ENCODE measurements at regions not wholly inside any gene's neighbourhood (a gene's known extent, or its start where the extent isn't known, plus 50 kb on each side); places are given as distances from the start of the nearest gene placed in this dataset.

GRCh38 chr1:157237522-157237921 is 99.3 kb upstream of the ETV3 start:
- DNase-seq (no peak), ATAC-seq (ENCODE audit: low FRiP score in 2 of 2) (no peak)
- H3K4me3 ChIP-seq: no peak overlapping the region
- H3K27ac ChIP-seq: no peak overlapping the region
- peaks cover 0 to 16% (median 3%) of the 10 kb centered on the region in 4 donors for H3K4me1 ChIP-seq
- H3K36me3 ChIP-seq: no peaks in the 10 kb centered on the region
- H3K9me3 ChIP-seq: no peaks in the 10 kb centered on the region
- no peaks in the 10 kb centered on the region for H3K27me3 ChIP-seq
- WGBS, 2 donors: 84 to 85% methylated on average over 4 of the region's 4 CpGs
- no peak for TF ChIP-seq POLR2A (IDR thresholded peaks at IDR 0.05)
- TF ChIP-seq CTCF (IDR thresholded peaks at IDR 0.05): no peak
- no peak for TF ChIP-seq POLR2AphosphoS5 (IDR thresholded peaks at IDR 0.05)
- TF ChIP-seq EP300 (IDR thresholded peaks at IDR 0.05): no peak

DNA sequence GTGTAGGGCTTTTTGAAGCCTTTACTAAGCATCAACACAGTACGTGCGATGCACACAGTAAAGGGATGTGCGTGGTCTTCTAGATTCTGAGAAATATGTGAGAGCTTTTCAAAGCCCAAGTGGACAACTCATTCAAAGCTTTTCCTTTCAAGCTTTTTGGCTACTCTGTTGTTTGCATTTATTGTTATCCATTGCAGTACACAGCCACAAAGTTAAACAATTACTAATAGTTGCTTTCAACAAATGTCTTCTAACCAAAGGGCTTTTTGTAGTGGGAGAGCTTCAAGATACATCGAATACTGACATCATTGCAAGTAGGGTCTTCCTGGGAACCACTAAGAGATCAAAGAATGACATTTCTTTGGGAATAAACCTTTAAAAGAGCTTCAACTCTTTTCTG is 97.9 kb upstream of the ETV3 start:
- no peaks in the 10 kb centered on the region for H3K27me3 ChIP-seq
- H3K4me1 ChIP-seq: peaks cover 0 to 11% (median 3%) of the 10 kb centered on the region in 4 donors
- no peaks in the 10 kb centered on the region for H3K36me3 ChIP-seq
- no peaks in the 10 kb centered on the region for H3K9me3 ChIP-seq
- DNase-seq (no peak), ATAC-seq (ENCODE audit: low FRiP score in 2 of 2) (no peak)
- no peak overlapping the region for H3K27ac ChIP-seq
- H3K4me3 ChIP-seq: no peak overlapping the region
- 92 to 94% methylated on average over 4 of the region's 4 CpGs for WGBS, 2 donors
- TF ChIP-seq CTCF (IDR thresholded peaks at IDR 0.05) (no peak), POLR2AphosphoS5 (IDR thresholded peaks at IDR 0.05) (no peak), POLR2A (IDR thresholded peaks at IDR 0.05) (no peak), EP300 (IDR thresholded peaks at IDR 0.05) (no peak)

- Histone ChIP-seq H3K4me3 (no peak overlapping the region), H3K36me3 (no peaks in the 10 kb centered on the region), H3K27me3 (no peaks in the 10 kb centered on the region), H3K27ac (no peak overlapping the region), H3K4me1 (peaks cover 0 to 11% (median 3%) of the 10 kb centered on the region in 4 donors), H3K9me3 (no peaks in the 10 kb centered on the region)
- no peak for TF ChIP-seq EP300 (IDR thresholded peaks at IDR 0.05)
- no peak for TF ChIP-seq CTCF (IDR thresholded peaks at IDR 0.05)
- no peak for TF ChIP-seq POLR2AphosphoS5 (IDR thresholded peaks at IDR 0.05)
- no peak for TF ChIP-seq POLR2A (IDR thresholded peaks at IDR 0.05)
- ATAC-seq (ENCODE audit: low FRiP score in 2 of 2): no peak
- WGBS, 2 donors: 66 to 77% methylated on average over 4 of the region's 4 CpGs
- DNase-seq: no peak
Measured at GRCh38 chr1:157235307-157235706, 97.1 kb upstream of the ETV3 start.

- peaks cover 0 to 6% (median under 1%) of the 10 kb centered on the region in 4 donors for H3K4me1 ChIP-seq
- ATAC-seq (ENCODE audit: low FRiP score in 2 of 2) (no peak), DNase-seq (no peak)
- H3K36me3 ChIP-seq: no peaks in the 10 kb centered on the region
- no peak for TF ChIP-seq POLR2AphosphoS5 (IDR thresholded peaks at IDR 0.05)
- no peak for TF ChIP-seq POLR2A (IDR thresholded peaks at IDR 0.05)
- TF ChIP-seq EP300 (IDR thresholded peaks at IDR 0.05): no peak
- TF ChIP-seq CTCF (IDR thresholded peaks at IDR 0.05): no peak
- no peak overlapping the region for H3K4me3 ChIP-seq
- no peaks in the 10 kb centered on the region for H3K9me3 ChIP-seq
- H3K27me3 ChIP-seq: no peaks in the 10 kb centered on the region
- no peak overlapping the region for H3K27ac ChIP-seq
- 69 to 76% methylated on average over 3 of the region's 3 CpGs for WGBS, 2 donors
Measured at GRCh38 chr1:157234705-157235273, 96.6 kb upstream of the ETV3 start.

GRCh38 chr1:157233131-157233530 is 94.9 kb upstream of the ETV3 start:
- H3K4me1 ChIP-seq: no peaks in the 10 kb centered on the region
- no peaks in the 10 kb centered on the region for H3K9me3 ChIP-seq
- DNase-seq (no peak), ATAC-seq (ENCODE audit: low FRiP score in 2 of 2) (no peak)
- WGBS, 2 donors: 29 to 35% methylated on average over 1 of the region's 1 CpG
- TF ChIP-seq CTCF (IDR thresholded peaks at IDR 0.05) (no peak), EP300 (IDR thresholded peaks at IDR 0.05) (no peak), POLR2AphosphoS5 (IDR thresholded peaks at IDR 0.05) (no peak), POLR2A (IDR thresholded peaks at IDR 0.05) (no peak)
- no peaks in the 10 kb centered on the region for H3K27me3 ChIP-seq
- H3K27ac ChIP-seq: no peak overlapping the region
- H3K4me3 ChIP-seq: no peak overlapping the region
- H3K36me3 ChIP-seq: no peaks in the 10 kb centered on the region

Data from upper lobe of left lung (tissue), 6 donors.